ENCODE measurements at regions not wholly inside any gene's neighbourhood (a gene's known extent, or its start where the extent isn't known, plus 50 kb on each side); places are given as distances from the start of the nearest gene placed in this dataset.

- H2AFZ ChIP-seq (ENCODE audit: low read depth, low read length, poor library complexity, severe bottlenecking), result no peak overlapping the region
- intact Hi-C loops (cut with micrococcal nuclease), result loop anchor here (10.0 kb wide), 1 partner anchor 783 kb away; no protein-coding TSS in a partner anchor
- no peak overlapping the region for H3K9ac ChIP-seq (ENCODE audit: low read length)
- H3K4me2 ChIP-seq (ENCODE audit: low read length), result no peak overlapping the region
- no TSS peak for BruUV-seq (replicated peaks)
- ATAC-seq (no peak), DNase-seq (ENCODE audit: low read depth, low spot score) (no peak)
- H3K27me3 ChIP-seq (ENCODE audit: insufficient read depth, low read length), result no peaks in the 10 kb centered on the region
- no peak overlapping the region for H3K4me3 ChIP-seq (replicated peaks in 1 of 2; ENCODE audit: low read depth in 1 of 2, low read length in 2 of 2)
- POLR2A ChIA-PET, result no interaction called here
- RAD21 ChIA-PET (ENCODE audit: low non-redundant PET in 1 of 2, low total read pairs in 2 of 2, uncharacterized antibody in 2 of 2, unreplicated experiment in 2 of 2), result no interaction called here
- H3K4me1 ChIP-seq (ENCODE audit: control insufficient read depth in 1 of 2, insufficient read depth in 2 of 2, low read length in 2 of 2), result no peaks in the 10 kb centered on the region
- H3K36me3 ChIP-seq (ENCODE audit: control insufficient read depth in 1 of 2, insufficient read depth in 2 of 2, low read length in 2 of 2), result no peaks in the 10 kb centered on the region
- no peak for TF ChIP-seq ELF1 (IDR thresholded peaks at IDR 0.05; ENCODE audit: borderline replicate concordance, low read depth)
- no peak for TF ChIP-seq JUND (IDR thresholded peaks at IDR 0.05)
- TF ChIP-seq EZH2phosphoT487 (IDR thresholded peaks at IDR 0.05; ENCODE audit: borderline replicate concordance), result no peak
- no peak overlapping the region for H3K27ac ChIP-seq (ENCODE audit: low read depth, low read length)
- H3K9me3 ChIP-seq (ENCODE audit: control insufficient read depth in 1 of 2, insufficient read depth in 1 of 2, low read depth in 1 of 2, low read length in 2 of 2), result no peaks in the 10 kb centered on the region
- no peaks in the 10 kb centered on the region for H3K79me2 ChIP-seq (ENCODE audit: insufficient read depth, low read length)
- CTCF ChIA-PET, result no interaction called here
- H3K9me2 ChIP-seq (ENCODE audit: insufficient read depth), result no peaks in the 10 kb centered on the region
- no peaks in the 10 kb centered on the region for H4K20me1 ChIP-seq (ENCODE audit: insufficient read depth)
Measured at GRCh38 chr3:157751386-157751785, 248.2 kb upstream of the VEPH1 start.

- ChIA-PET CTCF (no interaction called here), POLR2A (no interaction called here), RAD21 (ENCODE audit: low non-redundant PET in 1 of 2, low total read pairs in 2 of 2, uncharacterized antibody in 2 of 2, unreplicated experiment in 2 of 2) (no interaction called here)
- DNase-seq (ENCODE audit: low read depth, low spot score), result no peak
- no peak overlapping the region for H3K4me3 ChIP-seq (replicated peaks in 1 of 2; ENCODE audit: low read depth in 1 of 2, low read length in 2 of 2)
- H3K4me2 ChIP-seq (ENCODE audit: low read length), result no peak overlapping the region
- ATAC-seq, result no peak
- no peaks in the 10 kb centered on the region for H3K36me3 ChIP-seq (ENCODE audit: control insufficient read depth in 1 of 2, insufficient read depth in 2 of 2, low read length in 2 of 2)
- no peaks in the 10 kb centered on the region for H3K9me2 ChIP-seq (ENCODE audit: insufficient read depth)
- H3K27ac ChIP-seq (ENCODE audit: low read depth, low read length), result no peak overlapping the region
- H3K9ac ChIP-seq (ENCODE audit: low read length), result no peak overlapping the region
- no peaks in the 10 kb centered on the region for H3K4me1 ChIP-seq (ENCODE audit: control insufficient read depth in 1 of 2, insufficient read depth in 2 of 2, low read length in 2 of 2)
- TF ChIP-seq CTCF (IDR thresholded peaks at IDR 0.05 in 2 of 3, conservative IDR thresholded peaks at IDR 0.05 in 1 of 3; ENCODE audit: borderline replicate concordance in 1 of 3, insufficient read depth in 1 of 3, low read depth in 2 of 3, low read length in 2 of 3), result no peak
- BruUV-seq (replicated peaks), result no TSS peak
- no peaks in the 10 kb centered on the region for H3K9me3 ChIP-seq (ENCODE audit: control insufficient read depth in 1 of 2, insufficient read depth in 1 of 2, low read depth in 1 of 2, low read length in 2 of 2)
- H4K20me1 ChIP-seq (ENCODE audit: insufficient read depth), result no peaks in the 10 kb centered on the region
- H3K79me2 ChIP-seq (ENCODE audit: insufficient read depth, low read length), result no peaks in the 10 kb centered on the region
- H3K27me3 ChIP-seq (ENCODE audit: insufficient read depth, low read length), result no peaks in the 10 kb centered on the region
- intact Hi-C loops (cut with micrococcal nuclease), result no loop called here
- H2AFZ ChIP-seq (ENCODE audit: low read depth, low read length, poor library complexity, severe bottlenecking), result no peak overlapping the region
Measured at GRCh38 chr3:157746391-157746790, 243.2 kb upstream of the VEPH1 start.
